NB4 (cell line): ENCODE measurements at regions not wholly inside any gene's neighbourhood (a gene's known extent, or its start where the extent isn't known, plus 50 kb on each side); places are given as distances from the start of the nearest gene placed in this dataset.

Experiments used
- CTCF ChIP-seq: IDR thresholded peaks from one replicate; pipeline ENCODE4 v1.5.1; 2012; ENCODE audit warnings: low read depth, low read length
- MAX ChIP-seq: IDR thresholded peaks from 2 replicates; pipeline ENCODE4 v1.6.1; 2011; ENCODE audit warnings: low read depth, low read length
- MYC ChIP-seq: IDR thresholded peaks from 2 replicates; pipeline ENCODE4 v1.6.1; 2011; ENCODE audit warnings: low read depth, low read length
- POLR2A ChIP-seq: IDR thresholded peaks from 2 replicates; pipeline ENCODE4 v1.6.1; 2011; ENCODE audit warnings: mild to moderate bottlenecking; ENCODE audit not compliant: insufficient read length; ENCODE audit errors: extremely low read depth

GRCh38 chr12:59886131-59886733, 290.4 kb downstream of the SLC16A7 start:
- no peak for TF ChIP-seq POLR2A
- TF ChIP-seq CTCF: no peak
- TF ChIP-seq MAX: no peak
- TF ChIP-seq MYC: no peak
